Right lobe of liver (tissue), 6 donors: ENCODE measurements at regions not wholly inside any gene's neighbourhood (a gene's known extent, or its start where the extent isn't known, plus 50 kb on each side); places are given as distances from the start of the nearest gene placed in this dataset.

Experiments
- ATAC-seq, 4 donors: fragments of 200-7000 bp; cut with Tn5 transposase; one replicate each; pipeline ENCODE4 v1.9.1; 2020; ENCODE audit warnings: mild to moderate bottlenecking in 4 of 4, moderate library complexity in 4 of 4
- DNase-seq, 3 donors: peaks; one replicate each; pipeline ENCODE4 v3.0.0-alpha.2; 2020
- H3K27ac ChIP-seq, 3 donors: fragments of 200-600 bp; one replicate each; pipeline ENCODE4 v1.8.0; 2022
- H3K27me3 ChIP-seq, 2 donors: fragments of 200-600 bp; one replicate each; pipeline ENCODE4 v1.8.0; 2022
- H3K36me3 ChIP-seq, 4 donors: fragments of 200-600 bp; sonication (generic) in 1 of 4; one replicate each; pipeline versions ENCODE4 v1.5.1 to v1.8.0; 2017 to 2022; ENCODE audit warnings: control low read depth in 1 of 4
- H3K4me1 ChIP-seq, 4 donors: fragments of 200-600 bp; sonication (generic) in 1 of 4; one replicate each; pipeline versions ENCODE4 v1.5.1 to v1.8.0; 2017 to 2022; ENCODE audit warnings: control low read depth in 1 of 4
- H3K4me3 ChIP-seq, 3 donors: fragments of 200-600 bp; one replicate each; pipeline ENCODE4 v1.8.0; 2022
- H3K9me3 ChIP-seq, 4 donors: fragments of 200-600 bp; sonication (generic) in 1 of 4; one replicate each; pipeline versions ENCODE4 v1.5.1 to v1.8.0; 2017 to 2022; ENCODE audit warnings: control low read depth in 1 of 4
- POLR2A ChIP-seq: fragments of 450-650 bp; IDR thresholded peaks from one replicate; pipeline ENCODE4 v1.6.1; 2017; ENCODE audit warnings: antibody characterized with exemption, mild to moderate bottlenecking
- WGBS: methylation state at CpG from one replicate; pipeline ENCODE4 v1.1.6; 2018; ENCODE audit warnings: low coverage, low lambda C conversion rate; ENCODE audit not compliant: insufficient coverage; ENCODE audit errors: missing lambda C conversion rate; 5-methylcytosine and 5-hydroxymethylcytosine counted together
- intact Hi-C, 2 donors: fragments of 100-400 bp; cut with DNase I; formaldehyde crosslinking; loops; one replicate each; pipeline versions ENCODE4 v1.11.2 to v1.14.1; 2022
- TF ChIP-seq, protein P1 (sequence below), 4 donors: fragments of 200-600 bp in 3 of 4; fragments of 450-650 bp in 1 of 4; IDR thresholded peaks; one replicate each; pipeline versions ENCODE4 v1.5.1 to v1.8.0; 2016 to 2022; ENCODE audit warnings: antibody characterized with exemption in 4 of 4, mild to moderate bottlenecking in 2 of 4
- donor health status: DM: no; HTN: yes; CAD: no.
- donor health status: DM: no; HTN: no; CAD: no.
- donor health status: DM: no; HTN: no; CAD: no.
- donor health status: DM: no; HTN: yes; CAD: no.
- donor health status: DM: no; HTN: yes; CAD: no.

DNA sequence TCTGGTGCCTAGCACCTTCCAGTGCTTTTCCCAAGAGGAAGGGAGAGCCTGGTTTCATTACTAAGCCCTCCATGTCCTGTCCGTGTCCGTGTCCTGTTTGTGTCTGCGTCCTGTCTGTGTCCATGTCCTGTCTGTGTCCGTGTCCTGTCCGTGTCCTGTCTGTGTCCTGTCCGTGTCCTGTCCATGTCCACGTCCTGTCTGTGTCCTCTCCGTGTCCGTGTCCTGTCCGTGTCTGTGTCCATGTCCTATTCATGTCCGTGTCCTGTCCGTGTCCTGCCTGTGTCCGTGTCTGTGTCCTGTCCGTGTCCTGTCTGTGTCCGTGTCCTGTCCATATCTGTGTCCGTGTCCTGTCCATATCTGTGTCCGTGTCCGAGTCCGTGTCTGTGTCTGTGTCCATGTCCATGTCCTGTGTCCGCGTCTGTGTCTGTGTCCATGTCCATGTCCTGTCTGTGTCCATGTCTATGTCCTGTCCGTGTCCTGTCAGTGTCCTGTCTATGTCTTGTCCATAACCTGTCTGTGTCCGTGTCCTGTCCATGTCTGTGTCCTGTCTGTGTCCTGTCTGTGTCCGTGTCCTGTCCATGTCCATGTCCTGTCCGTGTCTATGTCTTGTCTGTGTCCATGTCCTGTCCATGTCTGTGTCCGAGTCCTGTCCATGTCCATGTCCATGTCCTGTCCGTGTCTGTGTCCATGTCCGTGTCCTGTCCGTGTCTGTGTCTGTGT, 54.4 kb upstream of the BHLHE23 start:
- Histone ChIP-seq H3K4me3 (no peak overlapping the region), H3K9me3 (no peaks in the 10 kb centered on the region), H3K4me1 (peaks cover 0 to 5% (median 0%) of the 10 kb centered on the region in 4 donors), H3K27me3 (no peaks in the 10 kb centered on the region), H3K36me3 (no peaks in the 10 kb centered on the region), H3K27ac (no peak overlapping the region)
- WGBS = 85% methylated on average over 23 of the region's 29 CpGs
- DNase-seq (peak; percentile 5 to 36 (median 26)), ATAC-seq (no peak)
- intact Hi-C loops = loop anchor here in 1 of 2 donors (5.0 kb wide), 1 partner anchor 116 kb away; no protein-coding TSS in a partner anchor
- no peak for TF ChIP-seq POLR2A
- TF ChIP-seq, protein P1, sequence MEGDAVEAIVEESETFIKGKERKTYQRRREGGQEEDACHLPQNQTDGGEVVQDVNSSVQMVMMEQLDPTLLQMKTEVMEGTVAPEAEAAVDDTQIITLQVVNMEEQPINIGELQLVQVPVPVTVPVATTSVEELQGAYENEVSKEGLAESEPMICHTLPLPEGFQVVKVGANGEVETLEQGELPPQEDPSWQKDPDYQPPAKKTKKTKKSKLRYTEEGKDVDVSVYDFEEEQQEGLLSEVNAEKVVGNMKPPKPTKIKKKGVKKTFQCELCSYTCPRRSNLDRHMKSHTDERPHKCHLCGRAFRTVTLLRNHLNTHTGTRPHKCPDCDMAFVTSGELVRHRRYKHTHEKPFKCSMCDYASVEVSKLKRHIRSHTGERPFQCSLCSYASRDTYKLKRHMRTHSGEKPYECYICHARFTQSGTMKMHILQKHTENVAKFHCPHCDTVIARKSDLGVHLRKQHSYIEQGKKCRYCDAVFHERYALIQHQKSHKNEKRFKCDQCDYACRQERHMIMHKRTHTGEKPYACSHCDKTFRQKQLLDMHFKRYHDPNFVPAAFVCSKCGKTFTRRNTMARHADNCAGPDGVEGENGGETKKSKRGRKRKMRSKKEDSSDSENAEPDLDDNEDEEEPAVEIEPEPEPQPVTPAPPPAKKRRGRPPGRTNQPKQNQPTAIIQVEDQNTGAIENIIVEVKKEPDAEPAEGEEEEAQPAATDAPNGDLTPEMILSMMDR (IDR thresholded peaks at IDR 0.05) = no peak

GRCh38 chr20:63060057-63060991, 53.6 kb upstream of the BHLHE23 start:
- H3K27me3 ChIP-seq = no peaks in the 10 kb centered on the region
- H3K27ac ChIP-seq = no peak overlapping the region
- no peak for TF ChIP-seq POLR2A
- TF ChIP-seq, protein P1 (IDR thresholded peaks at IDR 0.05) = no peak
- peaks cover 0 to 6% (median 0%) of the 10 kb centered on the region in 4 donors for H3K4me1 ChIP-seq
- intact Hi-C loops = loop anchor here in 1 of 2 donors (5.0 kb wide), 1 partner anchor 117 kb away; no protein-coding TSS in a partner anchor
- peak; percentile 14 to 41 (median 34) for DNase-seq
- H3K4me3 ChIP-seq = no peak overlapping the region
- H3K9me3 ChIP-seq = no peaks in the 10 kb centered on the region
- no peaks in the 10 kb centered on the region for H3K36me3 ChIP-seq
- WGBS = 38% methylated on average over 12 of the region's 23 CpGs
- no peak for ATAC-seq

GRCh38 chr20:63059684-63060056, 52.9 kb upstream of the BHLHE23 start:
- ATAC-seq = no peak

DNA sequence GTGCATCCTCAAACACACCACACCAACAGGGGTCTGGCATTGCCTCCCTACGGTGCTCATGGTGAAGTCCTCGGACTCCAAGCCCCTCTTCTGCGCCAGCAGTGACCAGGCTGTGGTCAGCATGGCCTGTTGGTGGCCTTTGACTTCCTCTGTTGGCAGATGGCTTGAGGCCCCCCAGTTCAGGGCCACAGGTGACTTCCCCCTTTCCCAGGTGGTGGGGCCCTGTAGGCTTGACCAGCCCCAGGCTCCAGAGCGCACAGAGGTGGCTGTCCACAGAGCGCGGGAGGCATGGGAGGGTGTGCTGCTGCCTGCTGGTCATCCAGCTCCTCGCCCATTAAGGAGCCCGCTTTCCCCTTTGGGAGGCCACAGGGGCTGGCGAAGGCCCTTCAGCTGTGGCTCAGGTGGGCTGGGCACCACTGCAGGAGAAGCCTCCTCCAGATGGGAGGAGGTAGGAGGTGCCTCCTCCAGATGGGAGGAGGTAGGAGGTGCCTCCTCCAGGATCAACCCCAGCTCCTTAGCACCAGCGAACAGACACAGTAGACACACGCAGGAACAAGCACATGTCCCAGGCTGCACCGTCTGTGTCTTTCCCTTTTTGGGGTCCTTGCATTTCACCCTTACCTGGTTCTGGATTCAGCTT, 52.1 kb upstream of the BHLHE23 start:
- intact Hi-C loops = no loop called here

More at GRCh38 chr20:63059684-63060056, 52.9 kb upstream of the BHLHE23 start:
- intact Hi-C loops = loop anchor here in 1 of 2 donors (5.0 kb wide), 1 partner anchor 118 kb away; no protein-coding TSS in a partner anchor
- Histone ChIP-seq H3K9me3 (no peaks in the 10 kb centered on the region), H3K36me3 (no peaks in the 10 kb centered on the region), H3K4me1 (peaks cover 0 to 6% (median 0%) of the 10 kb centered on the region in 4 donors), H3K4me3 (no peak overlapping the region), H3K27ac (no peak overlapping the region), H3K27me3 (no peaks in the 10 kb centered on the region)
- 46% methylated on average over 8 of the region's 17 CpGs for WGBS
- TF ChIP-seq POLR2A = no peak
- TF ChIP-seq, protein P1 (IDR thresholded peaks at IDR 0.05) = no peak
- peak; percentile 11 to 35 (median 20) for DNase-seq

More for the DNA sequence above, 52.1 kb upstream of the BHLHE23 start:
- TF ChIP-seq, protein P1 (IDR thresholded peaks at IDR 0.05) = no peak
- H3K9me3 ChIP-seq = no peaks in the 10 kb centered on the region
- 49% methylated on average over 3 of the region's 12 CpGs for WGBS
- no peak overlapping the region for H3K27ac ChIP-seq
- ATAC-seq (no peak), DNase-seq (peak; percentile 14 to 42 (median 42))
- H3K36me3 ChIP-seq = no peaks in the 10 kb centered on the region
- no peaks in the 10 kb centered on the region for H3K27me3 ChIP-seq
- no peak overlapping the region for H3K4me3 ChIP-seq
- peaks cover 0 to 6% (median 0%) of the 10 kb centered on the region in 4 donors for H3K4me1 ChIP-seq
